ENCODE measurements at regions not wholly inside any gene's neighbourhood (a gene's known extent, or its start where the extent isn't known, plus 50 kb on each side); places are given as distances from the start of the nearest gene placed in this dataset.

DNA sequence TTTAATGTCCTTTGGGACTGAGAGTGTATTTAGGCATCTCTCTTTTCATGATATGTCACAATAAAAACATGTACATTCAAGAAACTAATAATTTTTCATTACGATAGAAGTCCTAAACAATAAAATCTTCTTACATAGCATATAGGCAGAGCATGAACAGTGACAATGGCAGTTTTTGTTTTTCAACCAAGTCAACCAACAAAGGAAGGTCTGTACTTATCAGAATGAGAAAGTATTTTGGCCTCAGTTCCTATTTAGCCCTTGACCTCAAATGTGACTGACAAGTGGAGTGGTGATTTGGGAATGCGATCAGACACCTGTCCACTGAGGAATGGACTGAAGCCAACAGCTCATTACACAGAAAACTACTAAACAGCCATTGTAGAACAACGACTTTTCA is 219.5 kb downstream of the TMEM161B start:
- in situ Hi-C loops (cut with MboI; ENCODE audit: low pct_ligation_motif_present in 1 of 4, low pct_unique_long_range_greater_than_20kb in 1 of 4, low sequenced_read_pairs in 3 of 4) = no loop called here
- Histone ChIP-seq H3K4me3 (no peak overlapping the region), H3K36me3 (no peaks in the 10 kb centered on the region), H3K9me3 (no peaks in the 10 kb centered on the region), H3K27me3 (no peaks in the 10 kb centered on the region), H3K27ac (no peak overlapping the region), H3K4me1 (no peaks in the 10 kb centered on the region)
- DNase-seq = no peak
- intact Hi-C loops (cut with DNase I; ENCODE audit: low total_unique reads) = no loop called here
- WGBS, 2 donors (ENCODE audit: low coverage in 1 of 2) = 60 to 85% methylated on average over 2 to 3 of the region's 3 CpGs
- TF ChIP-seq, protein P1, sequence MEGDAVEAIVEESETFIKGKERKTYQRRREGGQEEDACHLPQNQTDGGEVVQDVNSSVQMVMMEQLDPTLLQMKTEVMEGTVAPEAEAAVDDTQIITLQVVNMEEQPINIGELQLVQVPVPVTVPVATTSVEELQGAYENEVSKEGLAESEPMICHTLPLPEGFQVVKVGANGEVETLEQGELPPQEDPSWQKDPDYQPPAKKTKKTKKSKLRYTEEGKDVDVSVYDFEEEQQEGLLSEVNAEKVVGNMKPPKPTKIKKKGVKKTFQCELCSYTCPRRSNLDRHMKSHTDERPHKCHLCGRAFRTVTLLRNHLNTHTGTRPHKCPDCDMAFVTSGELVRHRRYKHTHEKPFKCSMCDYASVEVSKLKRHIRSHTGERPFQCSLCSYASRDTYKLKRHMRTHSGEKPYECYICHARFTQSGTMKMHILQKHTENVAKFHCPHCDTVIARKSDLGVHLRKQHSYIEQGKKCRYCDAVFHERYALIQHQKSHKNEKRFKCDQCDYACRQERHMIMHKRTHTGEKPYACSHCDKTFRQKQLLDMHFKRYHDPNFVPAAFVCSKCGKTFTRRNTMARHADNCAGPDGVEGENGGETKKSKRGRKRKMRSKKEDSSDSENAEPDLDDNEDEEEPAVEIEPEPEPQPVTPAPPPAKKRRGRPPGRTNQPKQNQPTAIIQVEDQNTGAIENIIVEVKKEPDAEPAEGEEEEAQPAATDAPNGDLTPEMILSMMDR (IDR thresholded peaks at IDR 0.05) = no peak
- no peak for TF ChIP-seq EP300 (IDR thresholded peaks at IDR 0.05; ENCODE audit: low read depth)
- no peak for TF ChIP-seq POLR2A (IDR thresholded peaks at IDR 0.05)
- no peak for TF ChIP-seq POLR2AphosphoS5 (IDR thresholded peaks at IDR 0.05)

DNA sequence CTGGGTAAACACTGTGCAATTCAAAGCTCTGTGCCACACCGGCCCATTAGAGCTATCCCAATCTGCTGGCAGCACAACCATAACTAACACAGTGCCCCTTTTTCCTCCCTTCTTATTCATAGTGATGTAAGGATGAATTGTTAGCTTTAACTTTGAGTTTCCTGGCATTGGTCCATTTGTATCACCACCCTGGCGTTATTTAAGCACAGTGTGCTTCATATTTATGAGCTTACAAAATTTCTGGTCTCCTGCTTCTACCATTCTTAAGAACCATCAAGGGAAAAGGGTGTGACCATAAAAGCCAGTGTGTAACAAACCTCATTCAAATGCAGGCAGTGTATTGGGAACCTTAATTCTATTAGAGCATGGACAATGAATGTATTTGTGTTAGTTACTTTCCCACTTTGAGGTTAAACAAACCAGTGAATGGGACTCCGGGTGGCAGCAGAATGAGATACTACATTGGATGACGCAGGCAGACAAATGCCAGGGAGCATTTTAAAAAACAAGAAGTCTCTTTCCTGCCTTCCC is 222.6 kb downstream of the TMEM161B start:
- Histone ChIP-seq H3K4me1 (no peaks in the 10 kb centered on the region), H3K36me3 (no peaks in the 10 kb centered on the region), H3K27me3 (no peaks in the 10 kb centered on the region), H3K9me3 (no peaks in the 10 kb centered on the region), H3K4me3 (no peak overlapping the region), H3K27ac (no peak overlapping the region)
- 71% methylated on average over 3 to 4 of the region's 4 CpGs for WGBS, 2 donors (ENCODE audit: low coverage in 1 of 2)
- intact Hi-C loops (cut with DNase I; ENCODE audit: low total_unique reads) (no loop called here), in situ Hi-C loops (cut with MboI; ENCODE audit: low pct_ligation_motif_present in 1 of 4, low pct_unique_long_range_greater_than_20kb in 1 of 4, low sequenced_read_pairs in 3 of 4) (no loop called here)
- no peak for DNase-seq
- TF ChIP-seq POLR2AphosphoS5 (IDR thresholded peaks at IDR 0.05) (no peak), EP300 (IDR thresholded peaks at IDR 0.05; ENCODE audit: low read depth) (no peak), POLR2A (IDR thresholded peaks at IDR 0.05) (no peak)
- TF ChIP-seq, protein P1 (IDR thresholded peaks at IDR 0.05) = no peak

DNA sequence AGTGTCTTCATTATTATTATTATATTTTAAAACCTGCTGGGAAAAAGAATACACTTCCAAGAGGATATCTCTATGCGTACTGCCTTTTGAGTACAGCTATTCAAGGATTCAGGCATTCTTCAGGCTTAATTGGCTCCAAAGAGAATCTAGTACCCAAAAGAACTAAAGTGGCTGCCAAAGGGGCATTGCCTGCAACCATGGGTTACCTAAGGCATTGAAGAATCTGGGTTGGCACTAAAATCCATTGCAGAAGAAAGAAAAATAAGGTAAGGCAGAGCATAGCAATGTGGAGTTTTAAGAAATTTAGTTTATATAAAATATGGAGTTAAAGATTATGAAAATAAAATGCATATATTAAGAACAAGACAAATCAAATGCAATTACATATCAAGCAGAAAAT is 223.5 kb downstream of the TMEM161B start:
- no peak overlapping the region for H3K4me3 ChIP-seq
- H3K27ac ChIP-seq = no peak overlapping the region
- in situ Hi-C loops (cut with MboI; ENCODE audit: low pct_ligation_motif_present in 1 of 4, low pct_unique_long_range_greater_than_20kb in 1 of 4, low sequenced_read_pairs in 3 of 4) = no loop called here
- intact Hi-C loops (cut with DNase I; ENCODE audit: low total_unique reads) = no loop called here
- 0% methylated on average over 1 of the region's 1 CpG for WGBS, 2 donors (ENCODE audit: low coverage in 1 of 2)
- H3K36me3 ChIP-seq = no peaks in the 10 kb centered on the region
- H3K4me1 ChIP-seq = no peaks in the 10 kb centered on the region
- H3K27me3 ChIP-seq = no peaks in the 10 kb centered on the region
- DNase-seq = no peak
- TF ChIP-seq, protein P1 (IDR thresholded peaks at IDR 0.05) = no peak
- no peak for TF ChIP-seq EP300 (IDR thresholded peaks at IDR 0.05; ENCODE audit: low read depth)
- TF ChIP-seq POLR2A (IDR thresholded peaks at IDR 0.05) = no peak
- H3K9me3 ChIP-seq = no peaks in the 10 kb centered on the region

DNA sequence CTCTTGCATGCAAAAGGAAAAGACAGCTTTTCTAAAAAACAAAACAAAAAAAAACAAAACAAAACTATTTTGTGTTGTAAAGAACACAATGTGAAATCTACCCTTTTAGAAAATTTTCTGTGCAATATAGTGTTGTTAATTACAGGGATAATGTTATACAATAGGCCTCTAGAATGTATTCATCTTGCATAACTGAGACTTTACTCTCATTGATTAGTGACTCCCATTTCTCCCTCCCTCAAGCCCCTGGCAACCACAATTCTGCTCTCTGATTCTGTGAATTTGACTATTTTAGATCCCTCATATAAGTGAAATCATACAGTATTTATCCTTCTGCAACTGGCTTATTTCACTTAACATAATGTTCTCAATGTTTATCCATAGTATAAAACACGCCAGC is 234.1 kb downstream of the TMEM161B start:
- Histone ChIP-seq H3K4me3 (no peak overlapping the region), H3K36me3 (no peaks in the 10 kb centered on the region), H3K27ac (no peak overlapping the region), H3K4me1 (no peaks in the 10 kb centered on the region), H3K9me3 (no peaks in the 10 kb centered on the region), H3K27me3 (no peaks in the 10 kb centered on the region)
- TF ChIP-seq EP300 (IDR thresholded peaks at IDR 0.05; ENCODE audit: low read depth) = no peak
- no peak for TF ChIP-seq POLR2AphosphoS5 (IDR thresholded peaks at IDR 0.05)
- TF ChIP-seq, protein P1 (IDR thresholded peaks at IDR 0.05) = no peak
- no peak for TF ChIP-seq POLR2A (IDR thresholded peaks at IDR 0.05)
- WGBS, 2 donors (ENCODE audit: low coverage in 1 of 2) = 29 to 32% methylated on average over 1 of the region's 1 CpG
- in situ Hi-C loops (cut with MboI; ENCODE audit: low pct_ligation_motif_present in 1 of 4, low pct_unique_long_range_greater_than_20kb in 1 of 4, low sequenced_read_pairs in 3 of 4) = no loop called here
- intact Hi-C loops (cut with DNase I; ENCODE audit: low total_unique reads) = no loop called here
- no peak for DNase-seq
